A549 (cell line): ENCODE measurements at regions not wholly inside any gene's neighbourhood (a gene's known extent, or its start where the extent isn't known, plus 50 kb on each side); places are given as distances from the start of the nearest gene placed in this dataset.

Source experiments
- CBX8 ChIP-seq: fragments of 200-600 bp; sonication (generic); IDR thresholded peaks from 2 replicates; pipeline ENCODE4 v1.6.1; 2016
- CTCF ChIP-seq: fragments of >200 bp; sonication (Bioruptor Twin); formaldehyde crosslinking; IDR thresholded peaks from 3 replicates; pipeline ENCODE4 v1.5.1; 2016
- FOSL2 ChIP-seq, 2 experiments: fragments of 450-650 bp in 1 of 2; fragments of >200 bp in 1 of 2; sonication (Bioruptor Twin) in 1 of 2; formaldehyde crosslinking; IDR thresholded peaks; 2 replicates each; pipeline versions ENCODE4 v1.5.0 to v1.6.1; 2016 to 2020; ENCODE audit warnings: mild to moderate bottlenecking in 1 of 2, moderate library complexity in 1 of 2
- FOXS1 ChIP-seq: fragments of 250-450 bp; sonication (Bioruptor Pico); IDR thresholded peaks from 2 replicates; pipeline ENCODE4 v1.5.0; 2020; ENCODE audit warnings: mild to moderate bottlenecking, moderate library complexity
- KDM1A ChIP-seq: fragments of 200-600 bp; sonication (generic); IDR thresholded peaks from 2 replicates; pipeline ENCODE4 v1.6.1; 2016; ENCODE audit warnings: low read depth, mild to moderate bottlenecking
- PHF8 ChIP-seq: fragments of 200-600 bp; sonication (generic); IDR thresholded peaks from 2 replicates; pipeline ENCODE4 v1.6.1; 2016; ENCODE audit warnings: low read depth, mild to moderate bottlenecking, antibody characterized with exemption, moderate library complexity, borderline replicate concordance
- POLR2A ChIP-seq: IDR thresholded peaks from 2 replicates; pipeline ENCODE4 v1.6.1; 2012; ENCODE audit warnings: mild to moderate bottlenecking, low read length
- RAD21 ChIP-seq, 2 experiments: fragments of >200 bp in 1 of 2; sonication (Bioruptor Twin) in 1 of 2; formaldehyde crosslinking in 1 of 2; IDR thresholded peaks in 1 of 2; conservative IDR thresholded peaks in 1 of 2; 2 replicates in 1 of 2; 3 replicates in 1 of 2; pipeline ENCODE4 v1.6.1; 2012 to 2018; ENCODE audit warnings: inconsistent platforms in 1 of 2
- RARB ChIP-seq: fragments of 250-450 bp; sonication (Bioruptor Pico); IDR thresholded peaks from 2 replicates; pipeline ENCODE4 v1.8.0; 2021; ENCODE audit warnings: mild to moderate bottlenecking, moderate library complexity
- SMC3 ChIP-seq: fragments of >200 bp; sonication (Bioruptor Twin); formaldehyde crosslinking; IDR thresholded peaks from 3 replicates; pipeline ENCODE4 v1.6.1; 2018; ENCODE audit warnings: inconsistent platforms
- SREBF2 ChIP-seq: fragments of 450-650 bp; IDR thresholded peaks from 2 replicates; pipeline ENCODE4 v1.6.1; 2014; ENCODE audit warnings: mild to moderate bottlenecking, moderate library complexity
- ZFP36 ChIP-seq: fragments of 450-650 bp; IDR thresholded peaks from 2 replicates; pipeline ENCODE4 v1.6.1; 2014; ENCODE audit warnings: borderline replicate concordance; ENCODE audit not compliant: partially characterized antibody

GRCh38 chr5:164352695-164353094, 847.3 kb downstream of the MAT2B start:
- TF ChIP-seq KDM1A (no peak), PHF8 (no peak), RARB (CRISPR knock-in tag) (no peak), SREBF2 (no peak), SMC3 (no peak), ZFP36 (no peak), CBX8 (no peak), CTCF (no peak), POLR2A (no peak), FOXS1 (CRISPR knock-in tag) (no peak), FOSL2 (IDR thresholded peaks at IDR 0.05) (no peak), FOSL2 (CRISPR knock-in tag; IDR thresholded peaks at IDR 0.05) (no peak), RAD21 (conservative IDR thresholded peaks at IDR 0.05 in 1 of 2, IDR thresholded peaks at IDR 0.05 in 1 of 2) (no peak)
